CD8-positive, alpha-beta memory T cell (primary cell): ENCODE measurements at regions not wholly inside any gene's neighbourhood (a gene's known extent, or its start where the extent isn't known, plus 50 kb on each side); places are given as distances from the start of the nearest gene placed in this dataset.

Source experiments
- CTCF ChIA-PET: fragments of 350-600 bp; sonication (Branson Sonifier 250); formaldehyde crosslinking; loops from one replicate; lab custom pipeline; 2021; ENCODE audit warnings: antibody characterized with exemption; lab: Charles Lee
- POLR2A ChIA-PET: fragments of 350-600 bp; sonication (Branson Sonifier 250); formaldehyde crosslinking; loops from one replicate; lab custom pipeline; 2021; ENCODE audit warnings: antibody characterized with exemption; lab: Charles Lee
- DNase-seq, 5 donors: peaks; one replicate each; pipeline versions ENCODE4 v3.0.0 to v3.0.0-alpha.2; 2020 to 2022; ENCODE audit warnings: mixed read lengths in 1 of 5
- H3K27ac ChIP-seq: one replicate; pipeline ENCODE4 v1.7.0; 2013; ENCODE audit warnings: low read depth, mild to moderate bottlenecking, low read length, moderate library complexity
- H3K27me3 ChIP-seq: 2 replicates; pipeline ENCODE4 v1.7.0; 2013; ENCODE audit warnings: low read length, mild to moderate bottlenecking; ENCODE audit not compliant: insufficient read depth, poor library complexity, severe bottlenecking
- H3K36me3 ChIP-seq: 2 replicates; pipeline ENCODE4 v1.7.0; 2013; ENCODE audit warnings: mild to moderate bottlenecking, low read length, moderate library complexity; ENCODE audit not compliant: insufficient read depth
- H3K4me1 ChIP-seq: 2 replicates; pipeline ENCODE4 v1.7.0; 2013; ENCODE audit warnings: mild to moderate bottlenecking, low read length, moderate library complexity; ENCODE audit not compliant: insufficient read depth
- H3K4me3 ChIP-seq: 2 replicates; pipeline ENCODE4 v1.7.0; 2013; ENCODE audit warnings: mild to moderate bottlenecking, low read length
- H3K9me3 ChIP-seq: 2 replicates; pipeline ENCODE4 v1.7.0; 2013; ENCODE audit warnings: mild to moderate bottlenecking, low read length
- H3K27ac Mint-ChIP-seq, 8 donors: one replicate each; pipeline ENCODE4 v1.8.0; 2020 to 2021; ENCODE audit warnings: mixed read lengths in 8 of 8, mild to moderate bottlenecking in 6 of 8, inconsistent platforms in 3 of 8, moderate library complexity in 3 of 8
- H3K27me3 Mint-ChIP-seq, 2 donors: one replicate each; pipeline ENCODE4 v1.8.0; 2020 to 2021; ENCODE audit warnings: mixed read lengths in 2 of 2, mild to moderate bottlenecking in 1 of 2, moderate library complexity in 1 of 2
- H3K36me3 Mint-ChIP-seq, 3 donors: one replicate each; pipeline ENCODE4 v1.8.0; 2020 to 2021; ENCODE audit warnings: mixed read lengths in 3 of 3, inconsistent platforms in 1 of 3, mild to moderate bottlenecking in 1 of 3
- H3K4me1 Mint-ChIP-seq, 3 donors: one replicate each; pipeline ENCODE4 v1.8.0; 2020 to 2021; ENCODE audit warnings: mixed read lengths in 3 of 3, inconsistent platforms in 1 of 3, mild to moderate bottlenecking in 1 of 3
- H3K4me3 Mint-ChIP-seq, 7 donors: one replicate each; pipeline ENCODE4 v1.8.0; 2020 to 2021; ENCODE audit warnings: mixed read lengths in 7 of 7, mild to moderate bottlenecking in 6 of 7, moderate library complexity in 4 of 7, inconsistent platforms in 2 of 7
- H3K9me3 Mint-ChIP-seq, 5 donors: one replicate each; pipeline ENCODE4 v1.8.0; 2020 to 2022; ENCODE audit warnings: mixed read lengths in 5 of 5, mild to moderate bottlenecking in 3 of 5, moderate library complexity in 2 of 5, inconsistent platforms in 1 of 5

- peaks cover 0 to 5% (median 3%) of the 10 kb centered on the region in 3 donors for H3K4me1 Mint-ChIP-seq
- CTCF ChIA-PET: no interaction called here
These were observed 484.9 kb downstream of the METTL4 start for GRCh38 chr18:2086439-2086838.

GRCh38 chr18:2087877-2088673, 483.2 kb downstream of the METTL4 start:
- no peaks in the 10 kb centered on the region for H3K36me3 ChIP-seq

More at GRCh38 chr18:2086439-2086838, 484.9 kb downstream of the METTL4 start:
- no peaks in the 10 kb centered on the region for H3K36me3 ChIP-seq
- peaks cover 0 to 4% of the 10 kb centered on the region in 2 donors for H3K27me3 Mint-ChIP-seq
- no peaks in the 10 kb centered on the region for H3K9me3 ChIP-seq
- H3K27ac ChIP-seq: no peak overlapping the region
- POLR2A ChIA-PET: no interaction called here
- DNase-seq: no peak
- no peaks in the 10 kb centered on the region for H3K27me3 ChIP-seq
- H3K4me3 ChIP-seq: no peak overlapping the region
- H3K4me1 ChIP-seq: no peaks in the 10 kb centered on the region
- no peaks in the 10 kb centered on the region for H3K9me3 Mint-ChIP-seq
- no peak overlapping the region for H3K4me3 Mint-ChIP-seq
- H3K27ac Mint-ChIP-seq: no peak overlapping the region
- no peaks in the 10 kb centered on the region for H3K36me3 Mint-ChIP-seq

DNA sequence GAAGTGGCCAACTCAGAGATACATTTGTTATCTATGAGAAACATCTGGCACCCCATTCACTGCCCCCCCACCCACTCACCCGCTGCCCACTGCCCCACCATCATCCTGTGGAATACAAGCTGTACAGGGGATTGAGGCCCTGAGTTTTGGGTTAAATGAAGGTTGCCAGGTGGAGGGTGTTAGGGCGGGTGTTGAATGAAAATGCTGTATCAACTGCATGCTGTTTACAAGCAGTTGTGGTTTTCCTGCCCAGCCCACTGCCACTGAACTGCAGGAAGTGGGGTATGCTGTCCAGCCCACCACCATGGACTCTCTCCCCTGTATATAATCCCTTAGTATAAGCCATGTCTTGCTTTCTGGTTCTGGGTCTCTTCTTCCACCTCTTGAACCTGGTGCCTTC, 481.9 kb downstream of the METTL4 start:
- DNase-seq: no peak
- Histone ChIP-seq H3K27me3 (no peaks in the 10 kb centered on the region), H3K4me1 (no peaks in the 10 kb centered on the region), H3K4me3 (no peak overlapping the region), H3K9me3 (no peaks in the 10 kb centered on the region), H3K36me3 (no peaks in the 10 kb centered on the region), H3K27ac (no peak overlapping the region)
- ChIA-PET CTCF (no interaction called here), POLR2A (no interaction called here)
- H3K27me3 Mint-ChIP-seq: peaks cover 0 to 11% of the 10 kb centered on the region in 2 donors
- peak overlapping the region in 1 of 8 donors; percentile 54 for H3K27ac Mint-ChIP-seq
- H3K9me3 Mint-ChIP-seq: no peaks in the 10 kb centered on the region
- no peak overlapping the region for H3K4me3 Mint-ChIP-seq
- H3K36me3 Mint-ChIP-seq: no peaks in the 10 kb centered on the region
- peaks cover 0 to 5% (median 3%) of the 10 kb centered on the region in 3 donors for H3K4me1 Mint-ChIP-seq

More at GRCh38 chr18:2087877-2088673, 483.2 kb downstream of the METTL4 start:
- CTCF ChIA-PET: no interaction called here
- no peak overlapping the region for H3K4me3 Mint-ChIP-seq
- H3K27ac Mint-ChIP-seq: no peak overlapping the region
- H3K27me3 Mint-ChIP-seq: peaks cover 0 to 10% of the 10 kb centered on the region in 2 donors
- no peaks in the 10 kb centered on the region for H3K36me3 Mint-ChIP-seq
- Histone ChIP-seq H3K27ac (no peak overlapping the region), H3K4me3 (no peak overlapping the region), H3K9me3 (no peaks in the 10 kb centered on the region), H3K4me1 (no peaks in the 10 kb centered on the region), H3K27me3 (no peaks in the 10 kb centered on the region)
- POLR2A ChIA-PET: no interaction called here
- no peak for DNase-seq
- peaks cover 0 to 5% (median 3%) of the 10 kb centered on the region in 3 donors for H3K4me1 Mint-ChIP-seq
- no peaks in the 10 kb centered on the region for H3K9me3 Mint-ChIP-seq

DNA sequence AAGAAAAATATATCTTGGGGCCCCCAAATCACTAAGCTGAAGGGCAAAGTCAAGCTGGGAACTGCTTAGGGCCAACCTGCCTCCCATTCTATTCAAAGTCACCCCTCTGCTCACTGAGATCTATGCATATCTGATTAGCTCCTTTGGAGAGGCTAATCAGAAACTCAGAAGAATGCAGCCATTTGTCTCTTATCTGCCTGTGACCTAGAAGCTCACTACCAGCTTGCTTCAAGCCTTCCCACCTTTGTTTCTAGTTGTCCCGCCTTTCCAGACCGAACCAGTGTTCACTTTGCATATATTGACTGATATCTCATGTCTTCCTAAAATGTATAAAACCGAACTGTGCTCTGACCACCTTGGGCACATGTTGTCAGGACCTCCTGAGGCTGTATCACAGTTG, 479.4 kb downstream of the METTL4 start:
- no peak for DNase-seq
- H3K4me1 ChIP-seq: no peaks in the 10 kb centered on the region
- Mint-ChIP-seq H3K27me3 (peaks cover 0 to 16% of the 10 kb centered on the region in 2 donors), H3K36me3 (no peaks in the 10 kb centered on the region), H3K4me1 (peaks cover 0 to 5% (median 3%) of the 10 kb centered on the region in 3 donors), H3K27ac (no peak overlapping the region), H3K9me3 (no peaks in the 10 kb centered on the region), H3K4me3 (no peak overlapping the region)
- H3K36me3 ChIP-seq: no peaks in the 10 kb centered on the region
- H3K9me3 ChIP-seq: no peaks in the 10 kb centered on the region
- no peak overlapping the region for H3K4me3 ChIP-seq
- ChIA-PET CTCF (no interaction called here), POLR2A (no interaction called here)
- no peaks in the 10 kb centered on the region for H3K27me3 ChIP-seq
- H3K27ac ChIP-seq: no peak overlapping the region

- ChIA-PET CTCF (interaction anchor here (1.7 kb wide), 1 partner anchor 10 kb away, joined by 6 read pairs; no protein-coding TSS in a partner anchor), POLR2A (no interaction called here)
- Histone ChIP-seq H3K36me3 (no peaks in the 10 kb centered on the region), H3K4me3 (no peak overlapping the region), H3K27ac (no peak overlapping the region), H3K4me1 (no peaks in the 10 kb centered on the region), H3K27me3 (no peaks in the 10 kb centered on the region), H3K9me3 (no peaks in the 10 kb centered on the region)
- no peak for DNase-seq
- no peaks in the 10 kb centered on the region for H3K36me3 Mint-ChIP-seq
- H3K9me3 Mint-ChIP-seq: peaks cover 0 to 10% (median 3%) of the 10 kb centered on the region in 5 donors
- H3K4me3 Mint-ChIP-seq: no peak overlapping the region
- peaks cover 0 to 11% of the 10 kb centered on the region in 2 donors for H3K27me3 Mint-ChIP-seq
- H3K4me1 Mint-ChIP-seq: no peaks in the 10 kb centered on the region
- H3K27ac Mint-ChIP-seq: no peak overlapping the region
These were observed 474.8 kb downstream of the METTL4 start for GRCh38 chr18:2096551-2096950.

DNA sequence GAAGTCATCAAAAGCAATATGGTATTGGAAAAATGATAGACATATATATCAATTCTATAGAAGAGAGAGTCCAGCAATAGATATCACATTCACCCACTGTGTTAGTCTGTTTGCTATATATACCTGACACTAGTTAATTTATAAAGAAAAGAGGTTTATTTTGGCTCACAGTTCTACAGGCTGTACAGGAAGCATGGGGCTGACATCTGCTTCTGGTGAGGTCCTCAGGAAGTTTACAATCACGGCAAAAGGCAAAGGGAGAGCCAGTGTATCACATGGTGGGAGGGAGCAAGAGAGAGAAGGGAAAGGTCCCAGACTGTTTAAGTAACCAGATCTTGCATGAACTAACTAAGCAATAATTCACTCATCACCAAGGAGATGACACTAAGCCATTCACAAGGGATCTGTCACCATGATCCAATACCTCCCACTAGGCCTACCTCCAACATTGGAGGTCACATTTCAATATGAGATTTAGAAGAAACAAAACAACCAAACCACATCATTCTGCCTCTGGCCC, 470.6 kb downstream of the METTL4 start:
- H3K27me3 Mint-ChIP-seq: peaks cover 4 to 6% of the 10 kb centered on the region in 2 donors
- no peaks in the 10 kb centered on the region for H3K36me3 ChIP-seq
- no peaks in the 10 kb centered on the region for H3K36me3 Mint-ChIP-seq
- no peak overlapping the region for H3K4me3 ChIP-seq
- DNase-seq: no peak
- no peak overlapping the region for H3K27ac ChIP-seq
- H3K9me3 ChIP-seq: no peaks in the 10 kb centered on the region
- no peak overlapping the region for H3K4me3 Mint-ChIP-seq
- no peaks in the 10 kb centered on the region for H3K27me3 ChIP-seq
- H3K9me3 Mint-ChIP-seq: peaks cover 0 to 10% (median 3%) of the 10 kb centered on the region in 5 donors
- POLR2A ChIA-PET: no interaction called here
- peaks cover 0 to 2% (median 0%) of the 10 kb centered on the region in 3 donors for H3K4me1 Mint-ChIP-seq
- CTCF ChIA-PET: no interaction called here
- no peaks in the 10 kb centered on the region for H3K4me1 ChIP-seq
- no peak overlapping the region for H3K27ac Mint-ChIP-seq

GRCh38 chr18:2102022-2102421, 469.3 kb downstream of the METTL4 start:
- Mint-ChIP-seq H3K27me3 (peaks cover 4 to 6% of the 10 kb centered on the region in 2 donors), H3K4me3 (no peak overlapping the region), H3K9me3 (peaks cover 0 to 10% (median 3%) of the 10 kb centered on the region in 5 donors), H3K4me1 (peaks cover 0 to 2% (median 0%) of the 10 kb centered on the region in 3 donors), H3K27ac (no peak overlapping the region), H3K36me3 (no peaks in the 10 kb centered on the region)
- CTCF ChIA-PET: no interaction called here
- Histone ChIP-seq H3K4me1 (no peaks in the 10 kb centered on the region), H3K4me3 (no peak overlapping the region), H3K27me3 (no peaks in the 10 kb centered on the region), H3K27ac (no peak overlapping the region), H3K36me3 (no peaks in the 10 kb centered on the region), H3K9me3 (no peaks in the 10 kb centered on the region)
- POLR2A ChIA-PET: no interaction called here
- no peak for DNase-seq

DNA sequence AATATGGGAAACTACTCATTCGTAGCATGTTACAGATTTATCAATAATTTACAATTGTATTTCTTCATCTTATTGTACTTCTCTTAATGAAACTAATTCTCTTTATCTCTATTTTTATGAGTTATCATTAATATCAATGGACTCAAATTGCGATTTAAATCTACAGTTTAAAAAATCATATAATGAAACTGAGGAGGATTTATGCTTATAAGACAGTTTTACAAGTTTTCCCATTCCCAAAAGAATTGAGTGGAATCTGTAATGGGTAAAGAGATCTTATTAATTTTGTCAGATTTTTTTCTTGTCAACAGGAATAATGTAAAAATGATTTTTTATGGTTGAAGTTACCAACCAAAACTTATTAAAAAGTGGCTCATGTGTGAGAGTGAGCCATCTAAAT, 468.0 kb downstream of the METTL4 start:
- Mint-ChIP-seq H3K4me1 (peaks cover 0 to 2% (median 0%) of the 10 kb centered on the region in 3 donors), H3K36me3 (no peaks in the 10 kb centered on the region), H3K9me3 (peaks cover 0 to 10% (median 3%) of the 10 kb centered on the region in 5 donors), H3K27me3 (peaks cover 4 to 6% of the 10 kb centered on the region in 2 donors), H3K4me3 (no peak overlapping the region), H3K27ac (no peak overlapping the region)
- H3K9me3 ChIP-seq: no peaks in the 10 kb centered on the region
- H3K4me3 ChIP-seq: no peak overlapping the region
- no peaks in the 10 kb centered on the region for H3K36me3 ChIP-seq
- CTCF ChIA-PET: no interaction called here
- no peaks in the 10 kb centered on the region for H3K4me1 ChIP-seq
- no peaks in the 10 kb centered on the region for H3K27me3 ChIP-seq
- H3K27ac ChIP-seq: no peak overlapping the region
- POLR2A ChIA-PET: no interaction called here
- no peak for DNase-seq
